GM23338 (cell line): ENCODE measurements at regions not wholly inside any gene's neighbourhood (a gene's known extent, or its start where the extent isn't known, plus 50 kb on each side); places are given as distances from the start of the nearest gene placed in this dataset.

Experiments
- ATAC-seq: fragments of 200-7000 bp; cut with Tn5 transposase; 3 replicates; pipeline ENCODE4 v1.9.1; 2020
- DNase-seq: peaks from one replicate; pipeline ENCODE4 v3.0.0-alpha.2; 2015; ENCODE audit warnings: low spot score
- H2AFZ ChIP-seq: fragments of 200-600 bp; sonication (generic); 2 replicates; pipeline ENCODE4 v1.8.0; 2016; ENCODE audit warnings: antibody characterized with exemption, mild to moderate bottlenecking, moderate library complexity
- H3F3A ChIP-seq: fragments of 200-600 bp; sonication (generic); replicated peaks from 2 replicates; pipeline ENCODE4 v1.8.0; 2017; ENCODE audit warnings: antibody characterized with exemption, mixed run types, low read depth
- H3K27ac ChIP-seq: fragments of 200-600 bp; sonication (generic); 2 replicates; pipeline ENCODE4 v1.6.1; 2016; ENCODE audit warnings: low read depth
- H3K27me3 ChIP-seq: fragments of 200-600 bp; sonication (generic); 2 replicates; pipeline ENCODE4 v1.8.0; 2016; ENCODE audit warnings: mild to moderate bottlenecking, mixed run types, moderate library complexity; ENCODE audit not compliant: insufficient read depth
- H3K36me3 ChIP-seq: fragments of 200-600 bp; sonication (generic); 2 replicates; pipeline ENCODE4 v1.8.0; 2016; ENCODE audit warnings: mild to moderate bottlenecking; ENCODE audit not compliant: insufficient read depth
- H3K4me1 ChIP-seq: fragments of 200-600 bp; sonication (generic); 2 replicates; pipeline ENCODE4 v1.8.0; 2016; ENCODE audit warnings: mild to moderate bottlenecking, moderate library complexity; ENCODE audit not compliant: insufficient read depth
- H3K4me2 ChIP-seq: fragments of 200-600 bp; sonication (generic); 2 replicates; pipeline ENCODE4 v1.7.1; 2017; ENCODE audit warnings: mixed run types
- H3K4me3 ChIP-seq: fragments of 200-600 bp; sonication (generic); 2 replicates; pipeline ENCODE4 v1.6.1; 2016; ENCODE audit warnings: mixed run types
- H3K79me2 ChIP-seq: fragments of 200-600 bp; sonication (generic); replicated peaks from 2 replicates; pipeline ENCODE4 v1.8.0; 2017; ENCODE audit warnings: mild to moderate bottlenecking; ENCODE audit not compliant: insufficient read depth
- H3K9me2 ChIP-seq: fragments of 200-600 bp; sonication (generic); 2 replicates; pipeline ENCODE4 v1.8.0; 2017; ENCODE audit not compliant: insufficient read depth
- H4K20me1 ChIP-seq: fragments of 200-600 bp; sonication (generic); replicated peaks from 2 replicates; pipeline ENCODE4 v1.8.0; 2017; ENCODE audit warnings: mild to moderate bottlenecking; ENCODE audit not compliant: insufficient read depth
- H3K27ac Mint-ChIP-seq: 2 replicates; pipeline ENCODE4 v1.8.0; 2020; ENCODE audit warnings: inconsistent platforms, mild to moderate bottlenecking, moderate library complexity, mixed read lengths
- H3K27me3 Mint-ChIP-seq: 3 replicates; pipeline ENCODE4 v1.8.0; 2022; ENCODE audit warnings: low read depth, mild to moderate bottlenecking, moderate library complexity, mixed read lengths, inconsistent platforms; ENCODE audit not compliant: insufficient read depth, poor library complexity
- H3K36me3 Mint-ChIP-seq: 3 replicates; pipeline ENCODE4 v1.8.0; 2021; ENCODE audit warnings: low read depth, mild to moderate bottlenecking, inconsistent platforms, moderate library complexity, mixed read lengths
- H3K4me1 Mint-ChIP-seq: 3 replicates; pipeline ENCODE4 v1.8.0; 2020; ENCODE audit warnings: mild to moderate bottlenecking, inconsistent platforms, mixed read lengths
- H3K4me3 Mint-ChIP-seq: 3 replicates; pipeline ENCODE4 v1.8.0; 2021; ENCODE audit warnings: moderate library complexity, mild to moderate bottlenecking, inconsistent platforms, mixed read lengths
- H3K9me3 Mint-ChIP-seq: 3 replicates; pipeline ENCODE4 v1.8.0; 2020; ENCODE audit warnings: moderate library complexity, mild to moderate bottlenecking, inconsistent platforms, mixed read lengths
- CREB1 ChIP-seq: fragments of 250-450 bp; sonication (Bioruptor Pico); IDR thresholded peaks from 2 replicates; pipeline ENCODE4 v1.5.0; 2020; ENCODE audit warnings: low read depth, mild to moderate bottlenecking, moderate library complexity
- EZH2 ChIP-seq: fragments of 200-600 bp; sonication (generic); IDR thresholded peaks from one replicate; pipeline ENCODE4 v1.8.0; 2017; ENCODE audit warnings: antibody characterized with exemption, mild to moderate bottlenecking, low read depth; ENCODE audit not compliant: unreplicated experiment
- EZH2phosphoT487 ChIP-seq: fragments of 200-600 bp; sonication (generic); IDR thresholded peaks from one replicate; pipeline ENCODE4 v1.8.1; 2018; ENCODE audit warnings: antibody characterized with exemption; ENCODE audit not compliant: unreplicated experiment
- JUNB ChIP-seq: IDR thresholded peaks from one replicate; pipeline ENCODE4 v1.6.1; 2016; ENCODE audit warnings: antibody characterized with exemption; ENCODE audit not compliant: unreplicated experiment
- NANOG ChIP-seq: IDR thresholded peaks from 2 replicates; pipeline ENCODE4 v1.6.1; 2016; ENCODE audit warnings: antibody characterized with exemption, borderline replicate concordance
- POLR2AphosphoS5 ChIP-seq: IDR thresholded peaks from 2 replicates; pipeline ENCODE4 v1.6.1; 2016; ENCODE audit warnings: antibody characterized with exemption, low read depth
- STAT1 ChIP-seq: IDR thresholded peaks from one replicate; pipeline ENCODE4 v1.6.1; 2016; ENCODE audit warnings: antibody characterized with exemption; ENCODE audit not compliant: unreplicated experiment
- ZNF114 ChIP-seq: fragments of 250-450 bp; sonication (Bioruptor Pico); IDR thresholded peaks from 2 replicates; pipeline ENCODE4 v1.5.0; 2020; ENCODE audit warnings: mild to moderate bottlenecking, moderate library complexity
- ZNF331 ChIP-seq: fragments of 250-450 bp; sonication (Bioruptor Pico); IDR thresholded peaks from 2 replicates; pipeline ENCODE4 v1.5.0; 2020; ENCODE audit warnings: low read depth, mild to moderate bottlenecking, moderate library complexity
- TF ChIP-seq, protein P1 (sequence below), 2 experiments: fragments of 200-600 bp in 1 of 2; sonication (generic) in 1 of 2; conservative IDR thresholded peaks; 2 replicates each; pipeline versions ENCODE4 v1.5.1 to v1.6.1; 2016 to 2017; ENCODE audit warnings: antibody characterized with exemption in 2 of 2, low read depth in 2 of 2, mild to moderate bottlenecking in 2 of 2, moderate library complexity in 1 of 2
- TF ChIP-seq, protein P2 (sequence below): fragments of 250-450 bp; sonication (Bioruptor Pico); IDR thresholded peaks from 2 replicates; pipeline ENCODE4 v1.5.0; 2020; ENCODE audit warnings: mild to moderate bottlenecking, moderate library complexity
- TF ChIP-seq, protein P3 (sequence below): IDR thresholded peaks from 2 replicates; pipeline ENCODE4 v1.6.1; 2016; ENCODE audit warnings: antibody characterized with exemption
- TF ChIP-seq, protein P4 (sequence below): IDR thresholded peaks from one replicate; pipeline ENCODE4 v1.6.1; 2018; ENCODE audit warnings: antibody characterized with exemption; ENCODE audit not compliant: unreplicated experiment

DNA sequence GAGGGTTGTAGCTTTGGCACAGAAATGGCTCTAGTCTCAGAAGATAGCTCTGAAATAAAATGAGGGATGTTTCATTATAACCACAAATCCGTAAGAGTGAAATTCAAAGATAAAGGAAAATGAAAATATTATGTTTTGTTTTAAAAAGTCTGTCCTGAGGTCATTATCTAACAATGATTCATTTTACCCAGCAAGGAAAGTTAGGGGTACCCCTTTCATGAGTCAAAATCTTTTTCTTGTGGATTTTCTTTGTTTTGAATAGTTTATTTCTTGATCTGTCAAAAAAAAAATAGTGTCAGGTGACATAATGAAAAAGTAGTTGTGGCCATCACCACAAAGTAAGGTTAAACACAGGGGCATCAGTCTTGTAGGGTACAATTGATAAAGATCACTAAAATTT is 59.7 kb upstream of the MYB start:
- TF ChIP-seq ZNF114 (no peak), ZNF331 (no peak), EZH2phosphoT487 (no peak), NANOG (no peak), CREB1 (no peak), JUNB (no peak), EZH2 (no peak), POLR2AphosphoS5 (no peak), STAT1 (no peak)
- TF ChIP-seq, protein P1, sequence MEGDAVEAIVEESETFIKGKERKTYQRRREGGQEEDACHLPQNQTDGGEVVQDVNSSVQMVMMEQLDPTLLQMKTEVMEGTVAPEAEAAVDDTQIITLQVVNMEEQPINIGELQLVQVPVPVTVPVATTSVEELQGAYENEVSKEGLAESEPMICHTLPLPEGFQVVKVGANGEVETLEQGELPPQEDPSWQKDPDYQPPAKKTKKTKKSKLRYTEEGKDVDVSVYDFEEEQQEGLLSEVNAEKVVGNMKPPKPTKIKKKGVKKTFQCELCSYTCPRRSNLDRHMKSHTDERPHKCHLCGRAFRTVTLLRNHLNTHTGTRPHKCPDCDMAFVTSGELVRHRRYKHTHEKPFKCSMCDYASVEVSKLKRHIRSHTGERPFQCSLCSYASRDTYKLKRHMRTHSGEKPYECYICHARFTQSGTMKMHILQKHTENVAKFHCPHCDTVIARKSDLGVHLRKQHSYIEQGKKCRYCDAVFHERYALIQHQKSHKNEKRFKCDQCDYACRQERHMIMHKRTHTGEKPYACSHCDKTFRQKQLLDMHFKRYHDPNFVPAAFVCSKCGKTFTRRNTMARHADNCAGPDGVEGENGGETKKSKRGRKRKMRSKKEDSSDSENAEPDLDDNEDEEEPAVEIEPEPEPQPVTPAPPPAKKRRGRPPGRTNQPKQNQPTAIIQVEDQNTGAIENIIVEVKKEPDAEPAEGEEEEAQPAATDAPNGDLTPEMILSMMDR (conservative IDR thresholded peaks at IDR 0.05; ENCODE audit: low read depth in 2 of 2): no peak
- TF ChIP-seq, protein P2, sequence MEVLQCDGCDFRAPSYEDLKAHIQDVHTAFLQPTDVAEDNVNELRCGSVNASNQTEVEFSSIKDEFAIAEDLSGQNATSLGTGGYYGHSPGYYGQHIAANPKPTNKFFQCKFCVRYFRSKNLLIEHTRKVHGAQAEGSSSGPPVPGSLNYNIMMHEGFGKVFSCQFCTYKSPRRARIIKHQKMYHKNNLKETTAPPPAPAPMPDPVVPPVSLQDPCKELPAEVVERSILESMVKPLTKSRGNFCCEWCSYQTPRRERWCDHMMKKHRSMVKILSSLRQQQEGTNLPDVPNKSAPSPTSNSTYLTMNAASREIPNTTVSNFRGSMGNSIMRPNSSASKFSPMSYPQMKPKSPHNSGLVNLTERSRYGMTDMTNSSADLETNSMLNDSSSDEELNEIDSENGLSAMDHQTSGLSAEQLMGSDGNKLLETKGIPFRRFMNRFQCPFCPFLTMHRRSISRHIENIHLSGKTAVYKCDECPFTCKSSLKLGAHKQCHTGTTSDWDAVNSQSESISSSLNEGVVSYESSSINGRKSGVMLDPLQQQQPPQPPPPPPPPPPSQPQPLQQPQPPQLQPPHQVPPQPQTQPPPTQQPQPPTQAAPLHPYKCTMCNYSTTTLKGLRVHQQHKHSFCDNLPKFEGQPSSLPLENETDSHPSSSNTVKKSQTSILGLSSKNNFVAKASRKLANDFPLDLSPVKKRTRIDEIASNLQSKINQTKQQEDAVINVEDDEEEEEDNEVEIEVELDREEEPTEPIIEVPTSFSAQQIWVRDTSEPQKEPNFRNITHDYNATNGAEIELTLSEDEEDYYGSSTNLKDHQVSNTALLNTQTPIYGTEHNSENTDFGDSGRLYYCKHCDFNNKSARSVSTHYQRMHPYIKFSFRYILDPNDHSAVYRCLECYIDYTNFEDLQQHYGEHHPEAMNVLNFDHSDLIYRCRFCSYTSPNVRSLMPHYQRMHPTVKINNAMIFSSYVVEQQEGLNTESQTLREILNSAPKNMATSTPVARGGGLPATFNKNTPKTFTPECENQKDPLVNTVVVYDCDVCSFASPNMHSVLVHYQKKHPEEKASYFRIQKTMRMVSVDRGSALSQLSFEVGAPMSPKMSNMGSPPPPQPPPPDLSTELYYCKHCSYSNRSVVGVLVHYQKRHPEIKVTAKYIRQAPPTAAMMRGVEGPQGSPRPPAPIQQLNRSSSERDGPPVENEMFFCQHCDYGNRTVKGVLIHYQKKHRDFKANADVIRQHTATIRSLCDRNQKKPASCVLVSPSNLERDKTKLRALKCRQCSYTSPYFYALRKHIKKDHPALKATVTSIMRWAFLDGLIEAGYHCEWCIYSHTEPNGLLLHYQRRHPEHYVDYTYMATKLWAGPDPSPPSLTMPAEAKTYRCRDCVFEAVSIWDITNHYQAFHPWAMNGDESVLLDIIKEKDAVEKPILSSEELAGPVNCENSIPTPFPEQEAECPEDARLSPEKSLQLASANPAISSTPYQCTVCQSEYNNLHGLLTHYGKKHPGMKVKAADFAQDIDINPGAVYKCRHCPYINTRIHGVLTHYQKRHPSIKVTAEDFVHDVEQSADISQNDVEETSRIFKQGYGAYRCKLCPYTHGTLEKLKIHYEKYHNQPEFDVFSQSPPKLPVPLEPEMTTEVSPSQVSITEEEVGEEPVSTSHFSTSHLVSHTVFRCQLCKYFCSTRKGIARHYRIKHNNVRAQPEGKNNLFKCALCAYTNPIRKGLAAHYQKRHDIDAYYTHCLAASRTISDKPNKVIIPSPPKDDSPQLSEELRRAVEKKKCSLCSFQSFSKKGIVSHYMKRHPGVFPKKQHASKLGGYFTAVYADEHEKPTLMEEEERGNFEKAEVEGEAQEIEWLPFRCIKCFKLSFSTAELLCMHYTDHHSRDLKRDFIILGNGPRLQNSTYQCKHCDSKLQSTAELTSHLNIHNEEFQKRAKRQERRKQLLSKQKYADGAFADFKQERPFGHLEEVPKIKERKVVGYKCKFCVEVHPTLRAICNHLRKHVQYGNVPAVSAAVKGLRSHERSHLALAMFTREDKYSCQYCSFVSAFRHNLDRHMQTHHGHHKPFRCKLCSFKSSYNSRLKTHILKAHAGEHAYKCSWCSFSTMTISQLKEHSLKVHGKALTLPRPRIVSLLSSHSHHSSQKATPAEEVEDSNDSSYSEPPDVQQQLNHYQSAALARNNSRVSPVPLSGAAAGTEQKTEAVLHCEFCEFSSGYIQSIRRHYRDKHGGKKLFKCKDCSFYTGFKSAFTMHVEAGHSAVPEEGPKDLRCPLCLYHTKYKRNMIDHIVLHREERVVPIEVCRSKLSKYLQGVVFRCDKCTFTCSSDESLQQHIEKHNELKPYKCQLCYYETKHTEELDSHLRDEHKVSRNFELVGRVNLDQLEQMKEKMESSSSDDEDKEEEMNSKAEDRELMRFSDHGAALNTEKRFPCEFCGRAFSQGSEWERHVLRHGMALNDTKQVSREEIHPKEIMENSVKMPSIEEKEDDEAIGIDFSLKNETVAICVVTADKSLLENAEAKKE (CRISPR knock-in tag): no peak
- TF ChIP-seq, protein P3, sequence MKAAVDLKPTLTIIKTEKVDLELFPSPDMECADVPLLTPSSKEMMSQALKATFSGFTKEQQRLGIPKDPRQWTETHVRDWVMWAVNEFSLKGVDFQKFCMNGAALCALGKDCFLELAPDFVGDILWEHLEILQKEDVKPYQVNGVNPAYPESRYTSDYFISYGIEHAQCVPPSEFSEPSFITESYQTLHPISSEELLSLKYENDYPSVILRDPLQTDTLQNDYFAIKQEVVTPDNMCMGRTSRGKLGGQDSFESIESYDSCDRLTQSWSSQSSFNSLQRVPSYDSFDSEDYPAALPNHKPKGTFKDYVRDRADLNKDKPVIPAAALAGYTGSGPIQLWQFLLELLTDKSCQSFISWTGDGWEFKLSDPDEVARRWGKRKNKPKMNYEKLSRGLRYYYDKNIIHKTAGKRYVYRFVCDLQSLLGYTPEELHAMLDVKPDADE: no peak
- TF ChIP-seq, protein P4, sequence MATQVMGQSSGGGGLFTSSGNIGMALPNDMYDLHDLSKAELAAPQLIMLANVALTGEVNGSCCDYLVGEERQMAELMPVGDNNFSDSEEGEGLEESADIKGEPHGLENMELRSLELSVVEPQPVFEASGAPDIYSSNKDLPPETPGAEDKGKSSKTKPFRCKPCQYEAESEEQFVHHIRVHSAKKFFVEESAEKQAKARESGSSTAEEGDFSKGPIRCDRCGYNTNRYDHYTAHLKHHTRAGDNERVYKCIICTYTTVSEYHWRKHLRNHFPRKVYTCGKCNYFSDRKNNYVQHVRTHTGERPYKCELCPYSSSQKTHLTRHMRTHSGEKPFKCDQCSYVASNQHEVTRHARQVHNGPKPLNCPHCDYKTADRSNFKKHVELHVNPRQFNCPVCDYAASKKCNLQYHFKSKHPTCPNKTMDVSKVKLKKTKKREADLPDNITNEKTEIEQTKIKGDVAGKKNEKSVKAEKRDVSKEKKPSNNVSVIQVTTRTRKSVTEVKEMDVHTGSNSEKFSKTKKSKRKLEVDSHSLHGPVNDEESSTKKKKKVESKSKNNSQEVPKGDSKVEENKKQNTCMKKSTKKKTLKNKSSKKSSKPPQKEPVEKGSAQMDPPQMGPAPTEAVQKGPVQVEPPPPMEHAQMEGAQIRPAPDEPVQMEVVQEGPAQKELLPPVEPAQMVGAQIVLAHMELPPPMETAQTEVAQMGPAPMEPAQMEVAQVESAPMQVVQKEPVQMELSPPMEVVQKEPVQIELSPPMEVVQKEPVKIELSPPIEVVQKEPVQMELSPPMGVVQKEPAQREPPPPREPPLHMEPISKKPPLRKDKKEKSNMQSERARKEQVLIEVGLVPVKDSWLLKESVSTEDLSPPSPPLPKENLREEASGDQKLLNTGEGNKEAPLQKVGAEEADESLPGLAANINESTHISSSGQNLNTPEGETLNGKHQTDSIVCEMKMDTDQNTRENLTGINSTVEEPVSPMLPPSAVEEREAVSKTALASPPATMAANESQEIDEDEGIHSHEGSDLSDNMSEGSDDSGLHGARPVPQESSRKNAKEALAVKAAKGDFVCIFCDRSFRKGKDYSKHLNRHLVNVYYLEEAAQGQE: no peak
- no peak overlapping the region for H3K4me3 Mint-ChIP-seq
- no peak overlapping the region for H3K4me3 ChIP-seq
- H3K36me3 ChIP-seq: no peaks in the 10 kb centered on the region
- H3K79me2 ChIP-seq: no peaks in the 10 kb centered on the region
- no peak overlapping the region for H3K27ac ChIP-seq
- no peak overlapping the region for H2AFZ ChIP-seq
- no peaks in the 10 kb centered on the region for H3K27me3 ChIP-seq
- H3K4me1 ChIP-seq: no peaks in the 10 kb centered on the region
- peaks cover 8% of the 10 kb centered on the region for H3K27me3 Mint-ChIP-seq
- H3K9me2 ChIP-seq: peaks cover 9% of the 10 kb centered on the region; the same call in 1 of the 2 replicates
- no peaks in the 10 kb centered on the region for H3K36me3 Mint-ChIP-seq
- DNase-seq (no peak), ATAC-seq (no peak)
- H3K27ac Mint-ChIP-seq: no peak overlapping the region
- H4K20me1 ChIP-seq: no peaks in the 10 kb centered on the region
- no peaks in the 10 kb centered on the region for H3K9me3 Mint-ChIP-seq
- H3K4me1 Mint-ChIP-seq: peaks cover 8% of the 10 kb centered on the region
- H3F3A ChIP-seq: no peaks in the 10 kb centered on the region
- no peak overlapping the region for H3K4me2 ChIP-seq
